Skeletal muscle cell (primary cell): ENCODE measurements at regions not wholly inside any gene's neighbourhood (a gene's known extent, or its start where the extent isn't known, plus 50 kb on each side); places are given as distances from the start of the nearest gene placed in this dataset.
"Not testable (repeated sequence)": the region's sequence is repeated elsewhere in the genome, so short reads cannot be mapped to it uniquely, and the experiment has no call there.

Experiments used
- DNase-seq: peaks from one replicate; pipeline ENCODE4 v3.0.0-alpha.2; 2010; ENCODE audit warnings: low read depth
- H3K4me3 ChIP-seq: 2 replicates; pipeline ENCODE4 v1.5.1; 2011; ENCODE audit warnings: low read depth, mild to moderate bottlenecking, control low read depth, low read length, moderate library complexity

GRCh38 chr7:135872861-135873260, 104.3 kb downstream of the MTPN start:
- not testable (repeated sequence) for H3K4me3 ChIP-seq, DNase-seq

- no peak overlapping the region for H3K4me3 ChIP-seq
- DNase-seq, result no peak
These were observed 114.2 kb upstream of the FAM180A start for GRCh38 chr7:135862586-135863340.

GRCh38 chr7:135859538-135859937, 110.9 kb upstream of the FAM180A start:
- no peak overlapping the region for H3K4me3 ChIP-seq
- no peak for DNase-seq

GRCh38 chr7:135858851-135859250, 110.2 kb upstream of the FAM180A start:
- H3K4me3 ChIP-seq, result no peak overlapping the region
- DNase-seq, result no peak

- no peak for DNase-seq
- no peak overlapping the region for H3K4me3 ChIP-seq
These were observed 109.8 kb upstream of the FAM180A start for GRCh38 chr7:135858379-135858778.

- no peak for DNase-seq
- H3K4me3 ChIP-seq, result no peak overlapping the region
These were observed 109.1 kb upstream of the FAM180A start for GRCh38 chr7:135857519-135858274.

GRCh38 chr7:135856356-135857144, 107.9 kb upstream of the FAM180A start:
- no peak for DNase-seq
- no peak overlapping the region for H3K4me3 ChIP-seq

- no peak overlapping the region for H3K4me3 ChIP-seq
- no peak for DNase-seq
These were observed 107.2 kb upstream of the FAM180A start for GRCh38 chr7:135855846-135856245.

- DNase-seq, result no peak
These were observed 104.9 kb upstream of the FAM180A start for GRCh38 chr7:135853499-135853898.

GRCh38 chr7:135853008-135853407, 104.4 kb upstream of the FAM180A start:
- no peak for DNase-seq
- no peak overlapping the region for H3K4me3 ChIP-seq

More at GRCh38 chr7:135853499-135853898, 104.9 kb upstream of the FAM180A start:
- H3K4me3 ChIP-seq, result no peak overlapping the region

GRCh38 chr7:135847242-135847641, 98.6 kb upstream of the FAM180A start:
- H3K4me3 ChIP-seq, result no peak overlapping the region
- no peak for DNase-seq

- no peak overlapping the region for H3K4me3 ChIP-seq
- DNase-seq, result no peak
These were observed 97.7 kb upstream of the FAM180A start for GRCh38 chr7:135846339-135846738.

GRCh38 chr7:135845415-135846075, 96.9 kb upstream of the FAM180A start:
- DNase-seq, result no peak

GRCh38 chr7:135844903-135845302, 96.3 kb upstream of the FAM180A start:
- DNase-seq, result no peak
- no peak overlapping the region for H3K4me3 ChIP-seq

More at GRCh38 chr7:135845415-135846075, 96.9 kb upstream of the FAM180A start:
- no peak overlapping the region for H3K4me3 ChIP-seq

- DNase-seq, result no peak
- no peak overlapping the region for H3K4me3 ChIP-seq
These were observed 94.6 kb upstream of the FAM180A start for GRCh38 chr7:135843214-135843613.

GRCh38 chr7:135842446-135843179, 94.0 kb upstream of the FAM180A start:
- peak; percentile 29 for DNase-seq
- H3K4me3 ChIP-seq, result no peak overlapping the region

GRCh38 chr7:135840591-135840990, 92.0 kb upstream of the FAM180A start:
- DNase-seq, result no peak
- no peak overlapping the region for H3K4me3 ChIP-seq

GRCh38 chr7:135837675-135838074, 89.1 kb upstream of the FAM180A start:
- no peak for DNase-seq
- H3K4me3 ChIP-seq, result no peak overlapping the region

GRCh38 chr7:135834266-135834665, 85.7 kb upstream of the FAM180A start:
- H3K4me3 ChIP-seq, result no peak overlapping the region

More at GRCh38 chr7:135834266-135834665, 85.7 kb upstream of the FAM180A start:
- DNase-seq, result no peak
